Neural cell (in vitro differentiated cells): ENCODE measurements at regions not wholly inside any gene's neighbourhood (a gene's known extent, or its start where the extent isn't known, plus 50 kb on each side); places are given as distances from the start of the nearest gene placed in this dataset.

Experiments
- H2AFZ ChIP-seq: fragments of 200-600, 300-800 bp; sonication (generic), shearing (Covaris generic); 2 replicates; pipeline ENCODE4 v1.6.0; 2014; ENCODE audit warnings: low read depth, mild to moderate bottlenecking, antibody characterized with exemption, low read length, moderate library complexity
- H3F3A ChIP-seq: fragments of 200-600 bp; shearing (Covaris generic); 2 replicates; pipeline ENCODE4 v1.6.1; 2016; ENCODE audit warnings: mild to moderate bottlenecking, moderate library complexity, mixed read lengths, antibody characterized with exemption, low read length; ENCODE audit not compliant: insufficient read depth, poor library complexity, severe bottlenecking
- H3K27ac ChIP-seq: fragments of 200-600, 300-800 bp; sonication (generic), shearing (Covaris generic); 2 replicates; pipeline ENCODE4 v1.5.1; 2014; ENCODE audit warnings: mild to moderate bottlenecking, low read length, moderate library complexity
- H3K27me3 ChIP-seq: fragments of 300-800, 200-600 bp; sonication (generic), shearing (Covaris generic); 2 replicates; pipeline ENCODE4 v1.6.0; 2014; ENCODE audit warnings: mild to moderate bottlenecking, low read depth, low read length, moderate library complexity; ENCODE audit not compliant: insufficient read depth
- H3K36me3 ChIP-seq: fragments of 300-800, 200-600 bp; sonication (generic), shearing (Covaris generic); 2 replicates; pipeline ENCODE4 v1.5.1; 2014; ENCODE audit warnings: mild to moderate bottlenecking, antibody characterized with exemption, low read length, moderate library complexity; ENCODE audit not compliant: insufficient read depth
- H3K4me2 ChIP-seq: fragments of 300-800, 200-600 bp; sonication (generic), shearing (Covaris generic); 2 replicates; pipeline ENCODE4 v1.6.0; 2014; ENCODE audit warnings: mild to moderate bottlenecking, low read length
- H3K4me3 ChIP-seq: fragments of 300-800, 200-600 bp; sonication (generic), shearing (Covaris generic); 2 replicates; pipeline ENCODE4 v1.5.1; 2014; ENCODE audit warnings: mild to moderate bottlenecking, low read length, moderate library complexity
- H3K79me2 ChIP-seq: fragments of 200-600 bp; shearing (Covaris generic); replicated peaks from 2 replicates; pipeline ENCODE4 v1.6.0; 2014; ENCODE audit warnings: mild to moderate bottlenecking, low read length, moderate library complexity; ENCODE audit not compliant: insufficient read depth
- H3K9ac ChIP-seq: fragments of 300-800, 200-600 bp; sonication (generic), shearing (Covaris generic); 2 replicates; pipeline ENCODE4 v1.6.1; 2016; ENCODE audit warnings: mild to moderate bottlenecking, low read length, mixed read lengths
- H3K9me2 ChIP-seq: fragments of 200-600 bp; shearing (Covaris generic); 2 replicates; pipeline ENCODE4 v1.6.1; 2016; ENCODE audit warnings: mild to moderate bottlenecking, low read length, mixed read lengths; ENCODE audit not compliant: insufficient read depth
- H3K9me3 ChIP-seq: fragments of 200-600, 300-800 bp; sonication (generic), shearing (Covaris generic); 2 replicates; pipeline ENCODE4 v1.6.1; 2016; ENCODE audit warnings: mild to moderate bottlenecking, mixed run types, low read length, moderate library complexity, mixed read lengths
- H4K20me1 ChIP-seq: fragments of 200-600 bp; shearing (Covaris generic); 2 replicates; pipeline ENCODE4 v1.6.1; 2016; ENCODE audit warnings: mild to moderate bottlenecking, mixed run types; ENCODE audit not compliant: insufficient read depth
- CTCF ChIP-seq: fragments of 450-650 bp; IDR thresholded peaks from 2 replicates; pipeline ENCODE4 v1.5.1; 2014; ENCODE audit warnings: antibody characterized with exemption, mild to moderate bottlenecking, moderate library complexity; ENCODE audit not compliant: poor library complexity, severe bottlenecking
- EP300 ChIP-seq: fragments of 450-650 bp; conservative IDR thresholded peaks from 2 replicates; pipeline ENCODE4 v1.6.1; 2014; ENCODE audit warnings: antibody characterized with exemption, mild to moderate bottlenecking, moderate library complexity; ENCODE audit not compliant: poor library complexity, severe bottlenecking
- EZH2 ChIP-seq: fragments of 200-600, 300-800 bp; shearing (Covaris generic), sonication (generic); IDR thresholded peaks from 2 replicates; pipeline ENCODE4 v1.6.1; 2014; ENCODE audit warnings: antibody characterized with exemption, low read length, borderline replicate concordance, mild to moderate bottlenecking; ENCODE audit not compliant: insufficient read depth, poor library complexity, severe bottlenecking
- MXI1 ChIP-seq: fragments of 450-650 bp; conservative IDR thresholded peaks from 2 replicates; pipeline ENCODE4 v1.6.1; 2014; ENCODE audit warnings: antibody characterized with exemption, mild to moderate bottlenecking; ENCODE audit not compliant: poor library complexity, severe bottlenecking
- POLR2AphosphoS5 ChIP-seq: IDR thresholded peaks from 2 replicates; pipeline ENCODE4 v1.6.1; 2012
- RAD21 ChIP-seq: fragments of 450-650 bp; conservative IDR thresholded peaks from 2 replicates; pipeline ENCODE4 v1.6.1; 2014; ENCODE audit warnings: antibody characterized with exemption, mild to moderate bottlenecking, moderate library complexity
- REST ChIP-seq: IDR thresholded peaks from 2 replicates; pipeline ENCODE4 v1.6.1; 2012; ENCODE audit warnings: borderline replicate concordance
- SMC3 ChIP-seq: fragments of 450-650 bp; conservative IDR thresholded peaks from 2 replicates; pipeline ENCODE4 v1.6.1; 2014; ENCODE audit warnings: antibody characterized with exemption, mild to moderate bottlenecking, moderate library complexity; ENCODE audit not compliant: poor library complexity
- TAF1 ChIP-seq: IDR thresholded peaks from 2 replicates; pipeline ENCODE4 v1.6.1; 2012; ENCODE audit warnings: low read depth

- no peak overlapping the region for H3K4me2 ChIP-seq
- H3K9me3 ChIP-seq: no peaks in the 10 kb centered on the region
- no peaks in the 10 kb centered on the region for H3K9me2 ChIP-seq
- no peak overlapping the region for H3K4me3 ChIP-seq
- H3K79me2 ChIP-seq: no peaks in the 10 kb centered on the region
- H3K27ac ChIP-seq: no peak overlapping the region
- H3F3A ChIP-seq: no peaks in the 10 kb centered on the region
- no peaks in the 10 kb centered on the region for H3K27me3 ChIP-seq
- no peak overlapping the region for H2AFZ ChIP-seq
- TF ChIP-seq MXI1 (no peak), POLR2AphosphoS5 (no peak), EZH2 (no peak), TAF1 (no peak), CTCF (no peak), RAD21 (no peak), EP300 (no peak), REST (no peak), SMC3 (no peak)
- H3K36me3 ChIP-seq: no peaks in the 10 kb centered on the region
- H4K20me1 ChIP-seq: no peaks in the 10 kb centered on the region
- no peak overlapping the region for H3K9ac ChIP-seq
These were observed 188.7 kb upstream of the COL3A1 start for GRCh38 chr2:188785490-188785889.

DNA sequence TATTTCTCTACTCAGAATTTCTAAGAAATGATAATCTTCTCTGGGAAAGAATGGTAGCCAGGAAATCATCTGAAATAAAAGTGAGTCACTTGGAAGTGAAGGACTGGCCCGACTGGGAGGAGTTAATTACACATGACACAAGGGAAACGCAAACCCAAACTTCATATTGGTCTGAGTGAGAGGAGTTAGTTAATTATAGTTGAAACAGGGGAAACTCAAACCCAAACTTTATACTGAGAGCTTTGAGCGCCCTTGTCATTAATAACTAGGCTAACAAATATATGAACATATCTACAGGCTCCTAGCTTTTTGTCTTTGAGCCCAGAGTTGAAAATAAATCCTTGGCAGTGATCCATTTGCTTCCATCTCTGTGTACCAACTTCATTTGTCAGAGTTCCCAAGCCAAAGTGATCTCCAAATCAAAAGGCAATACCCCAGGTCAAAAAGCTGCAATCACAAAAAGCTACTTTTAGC lies 187.8 kb upstream of the COL3A1 start:
- H3K9ac ChIP-seq: no peak overlapping the region
- H3K4me2 ChIP-seq: no peak overlapping the region
- no peak overlapping the region for H2AFZ ChIP-seq

More for the DNA sequence above, 187.8 kb upstream of the COL3A1 start:
- no peaks in the 10 kb centered on the region for H3K9me3 ChIP-seq
- no peaks in the 10 kb centered on the region for H4K20me1 ChIP-seq
- no peaks in the 10 kb centered on the region for H3K36me3 ChIP-seq
- no peaks in the 10 kb centered on the region for H3K79me2 ChIP-seq
- no peak for TF ChIP-seq SMC3
- no peak for TF ChIP-seq CTCF
- TF ChIP-seq TAF1: no peak
- no peak for TF ChIP-seq EP300
- no peaks in the 10 kb centered on the region for H3K9me2 ChIP-seq
- no peak overlapping the region for H3K27ac ChIP-seq
- H3K27me3 ChIP-seq: no peaks in the 10 kb centered on the region
- no peaks in the 10 kb centered on the region for H3F3A ChIP-seq
- no peak overlapping the region for H3K4me3 ChIP-seq
